ENCODE measurements at regions not wholly inside any gene's neighbourhood (a gene's known extent, or its start where the extent isn't known, plus 50 kb on each side); places are given as distances from the start of the nearest gene placed in this dataset.
A peak's percentile ranks its signal among the peaks of the same experiment; 100 is the strongest.

DNA sequence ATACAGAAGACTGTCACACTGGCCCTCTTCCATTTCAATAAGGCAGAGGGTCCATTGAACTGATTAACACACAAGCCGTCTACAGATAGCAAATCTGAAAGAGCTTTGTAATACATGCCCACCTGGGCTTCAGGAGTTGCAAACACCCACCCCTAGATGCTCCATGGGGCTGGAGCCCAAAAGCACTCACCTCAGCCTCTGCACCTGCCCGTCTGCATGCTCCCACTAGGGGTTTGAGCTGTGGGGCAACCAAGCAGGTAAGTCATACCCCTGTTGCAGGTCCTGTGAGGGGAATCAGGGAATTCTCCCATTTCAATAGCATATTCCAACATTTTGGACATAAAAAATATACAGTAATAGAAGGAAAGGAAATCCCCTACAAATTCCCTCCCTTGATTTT, 243.0 kb upstream of the KCNIP4 start:
- no peak overlapping the region for H3K4me3 ChIP-seq (ENCODE audit: low read depth, low read length)
- TF ChIP-seq, protein P1, sequence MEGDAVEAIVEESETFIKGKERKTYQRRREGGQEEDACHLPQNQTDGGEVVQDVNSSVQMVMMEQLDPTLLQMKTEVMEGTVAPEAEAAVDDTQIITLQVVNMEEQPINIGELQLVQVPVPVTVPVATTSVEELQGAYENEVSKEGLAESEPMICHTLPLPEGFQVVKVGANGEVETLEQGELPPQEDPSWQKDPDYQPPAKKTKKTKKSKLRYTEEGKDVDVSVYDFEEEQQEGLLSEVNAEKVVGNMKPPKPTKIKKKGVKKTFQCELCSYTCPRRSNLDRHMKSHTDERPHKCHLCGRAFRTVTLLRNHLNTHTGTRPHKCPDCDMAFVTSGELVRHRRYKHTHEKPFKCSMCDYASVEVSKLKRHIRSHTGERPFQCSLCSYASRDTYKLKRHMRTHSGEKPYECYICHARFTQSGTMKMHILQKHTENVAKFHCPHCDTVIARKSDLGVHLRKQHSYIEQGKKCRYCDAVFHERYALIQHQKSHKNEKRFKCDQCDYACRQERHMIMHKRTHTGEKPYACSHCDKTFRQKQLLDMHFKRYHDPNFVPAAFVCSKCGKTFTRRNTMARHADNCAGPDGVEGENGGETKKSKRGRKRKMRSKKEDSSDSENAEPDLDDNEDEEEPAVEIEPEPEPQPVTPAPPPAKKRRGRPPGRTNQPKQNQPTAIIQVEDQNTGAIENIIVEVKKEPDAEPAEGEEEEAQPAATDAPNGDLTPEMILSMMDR (IDR thresholded peaks at IDR 0.05; ENCODE audit: insufficient read depth, low read depth, low read length): no peak

DNA sequence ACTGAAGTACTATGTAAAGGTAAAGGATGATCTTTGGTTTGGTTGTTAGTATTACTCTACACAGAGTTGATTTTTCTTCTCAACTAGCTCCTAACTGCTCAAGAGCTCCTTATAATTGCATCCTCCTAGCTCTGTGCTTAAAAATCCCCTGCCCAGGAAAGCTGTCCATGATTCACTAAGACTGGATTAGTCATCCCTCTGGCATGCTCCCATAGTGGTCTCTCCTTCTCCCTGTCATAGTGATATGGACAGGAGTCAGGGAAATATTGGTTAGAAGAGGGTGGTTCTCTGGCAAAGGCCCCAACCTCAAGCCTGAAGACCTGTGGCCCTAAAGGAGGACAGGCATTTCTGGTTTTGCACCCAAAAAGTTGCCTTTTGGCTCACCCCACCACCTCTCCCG, 242.3 kb upstream of the KCNIP4 start:
- DNase-seq (ENCODE audit: low read depth): peak; percentile 15
- TF ChIP-seq, protein P1 (IDR thresholded peaks at IDR 0.05; ENCODE audit: insufficient read depth, low read depth, low read length): no peak
- H3K4me3 ChIP-seq (ENCODE audit: low read depth, low read length): no peak overlapping the region

More for the DNA sequence above, 243.0 kb upstream of the KCNIP4 start:
- no peak for DNase-seq (ENCODE audit: low read depth)

DNA sequence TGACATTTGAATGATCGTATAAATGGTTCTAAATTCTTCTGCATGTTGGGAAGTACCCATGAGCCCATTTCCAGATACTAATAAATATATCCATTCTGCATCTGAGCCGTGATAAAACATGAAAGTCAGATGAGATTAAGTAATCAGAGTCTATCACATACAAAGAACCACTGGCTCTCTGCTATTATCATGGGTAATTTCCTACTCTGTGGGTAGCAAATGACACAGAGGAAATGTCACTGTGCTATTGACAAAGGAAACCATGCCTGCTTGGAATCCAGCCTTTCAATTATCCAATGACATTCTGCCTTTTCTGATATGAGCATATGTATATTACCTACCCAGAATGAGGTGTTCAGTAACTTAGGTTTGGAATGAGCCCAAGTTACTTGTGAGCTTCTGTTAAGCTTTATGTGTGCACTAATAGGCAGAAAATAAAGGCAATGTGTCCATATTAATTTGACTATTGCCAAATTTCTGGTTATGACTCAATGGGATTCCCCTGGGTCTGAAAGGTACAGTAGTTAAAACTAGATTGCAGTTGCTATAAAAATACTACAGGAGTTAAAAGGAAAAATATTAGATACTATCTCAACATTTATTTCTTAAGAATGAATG, 238.7 kb upstream of the KCNIP4 start:
- no peak for DNase-seq (ENCODE audit: low read depth)
- TF ChIP-seq, protein P1 (IDR thresholded peaks at IDR 0.05; ENCODE audit: insufficient read depth, low read depth, low read length): no peak

DNA sequence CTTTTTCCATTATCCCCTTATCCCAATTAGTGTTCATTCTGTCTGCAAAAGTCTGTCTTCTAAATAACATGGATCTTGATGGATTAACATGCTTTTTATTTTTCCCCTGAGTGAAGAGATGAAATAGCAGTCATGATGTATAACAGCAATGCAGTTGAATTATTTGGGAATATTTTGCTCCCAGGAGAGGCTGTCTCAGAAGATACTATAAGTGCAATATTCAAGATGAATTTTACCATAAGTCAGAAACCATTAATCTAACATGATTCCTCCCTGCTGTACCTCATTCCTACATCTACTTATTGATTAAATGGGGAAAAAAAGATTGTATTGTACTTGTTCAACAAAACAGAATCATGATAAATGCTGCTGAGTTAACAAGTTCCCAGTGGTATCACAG, 233.2 kb upstream of the KCNIP4 start:
- no peak for DNase-seq (ENCODE audit: low read depth)
- H3K4me3 ChIP-seq (ENCODE audit: low read depth, low read length): no peak overlapping the region
- TF ChIP-seq, protein P1 (IDR thresholded peaks at IDR 0.05; ENCODE audit: insufficient read depth, low read depth, low read length): no peak

More for the DNA sequence above, 238.7 kb upstream of the KCNIP4 start:
- H3K4me3 ChIP-seq (ENCODE audit: low read depth, low read length): no peak overlapping the region

DNA sequence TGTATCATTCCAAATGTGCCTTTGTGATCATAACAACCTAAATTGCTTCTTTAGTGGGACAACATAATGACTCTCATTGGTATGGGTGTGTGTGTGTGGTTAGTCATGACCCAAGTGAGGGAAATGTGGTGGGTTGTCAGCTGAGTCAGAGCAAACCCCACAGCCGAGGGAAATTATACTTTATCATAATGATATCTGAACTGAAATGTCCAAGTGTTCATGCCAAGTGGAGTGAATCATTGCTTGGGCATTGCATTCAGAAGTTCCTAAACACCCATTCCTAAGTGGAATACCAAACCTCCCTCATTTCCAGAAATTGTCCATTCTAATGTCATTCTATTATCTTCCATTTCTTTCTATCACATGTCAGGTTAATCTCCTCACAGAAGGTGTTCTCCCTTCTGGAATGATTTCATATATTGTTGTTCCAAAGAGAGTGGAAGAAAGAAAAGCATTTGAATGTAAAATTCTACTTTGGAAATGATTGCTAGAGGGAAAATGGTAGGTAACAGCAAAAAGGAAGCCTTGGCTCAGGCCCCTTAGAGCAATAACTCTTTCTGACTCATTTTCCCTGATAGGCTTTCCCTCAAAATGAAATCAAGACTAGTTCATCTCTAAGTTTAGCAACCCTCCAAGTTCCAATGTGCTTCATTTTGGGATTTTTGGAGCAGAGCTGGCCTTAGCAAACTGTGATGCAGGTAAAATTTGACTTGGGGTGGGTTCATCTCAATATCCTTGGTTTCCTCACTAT, 230.7 kb upstream of the KCNIP4 start:
- peak; percentile 25 for DNase-seq (ENCODE audit: low read depth)
- TF ChIP-seq, protein P1 (IDR thresholded peaks at IDR 0.05; ENCODE audit: insufficient read depth, low read depth, low read length): no peak
- H3K4me3 ChIP-seq (ENCODE audit: low read depth, low read length): no peak overlapping the region

DNA sequence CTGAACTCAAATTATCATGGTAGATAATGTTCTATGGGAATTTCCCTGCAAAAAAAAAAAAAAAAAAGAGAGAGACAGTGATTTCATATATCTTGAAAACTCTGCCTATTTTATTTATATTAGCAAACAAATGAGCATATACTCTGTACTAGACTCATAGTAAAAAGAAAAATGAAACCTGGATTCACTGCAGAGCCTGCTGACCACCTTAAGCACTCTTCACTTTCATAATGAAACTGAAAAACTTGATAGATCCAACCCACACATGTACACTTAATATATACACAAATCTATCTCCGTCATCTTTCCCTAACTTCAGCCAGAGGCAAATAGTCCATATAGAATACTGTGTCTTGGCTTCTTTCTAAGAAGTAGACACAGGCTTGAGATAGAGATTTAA, 226.1 kb upstream of the KCNIP4 start:
- H3K4me3 ChIP-seq (ENCODE audit: low read depth, low read length): no peak overlapping the region
- no peak for DNase-seq (ENCODE audit: low read depth)
- TF ChIP-seq, protein P1 (IDR thresholded peaks at IDR 0.05; ENCODE audit: insufficient read depth, low read depth, low read length): no peak
